Chondrocyte (in vitro differentiated cells): ENCODE measurements at regions not wholly inside any gene's neighbourhood (a gene's known extent, or its start where the extent isn't known, plus 50 kb on each side); places are given as distances from the start of the nearest gene placed in this dataset.
A peak's percentile ranks its signal among the peaks of the same experiment; 100 is the strongest.
"Not testable (repeated sequence)": the region's sequence is repeated elsewhere in the genome, so short reads cannot be mapped to it uniquely, and the experiment has no call there.

ENCODE experiments used
- DNase-seq: peaks from one replicate; pipeline ENCODE4 v3.0.0; 2021; ENCODE audit warnings: mixed read lengths, low spot score
- H3K27ac Mint-ChIP-seq: one replicate; pipeline ENCODE4 v1.8.0; 2021; ENCODE audit warnings: mild to moderate bottlenecking, moderate library complexity, mixed read lengths; ENCODE audit not compliant: unreplicated experiment
- H3K27me3 Mint-ChIP-seq: 2 replicates; pipeline ENCODE4 v1.8.0; 2021; ENCODE audit warnings: low read depth, mixed read lengths
- H3K36me3 Mint-ChIP-seq: 2 replicates; pipeline ENCODE4 v1.8.0; 2021; ENCODE audit warnings: low read depth, mixed read lengths
- H3K4me1 Mint-ChIP-seq: 2 replicates; pipeline ENCODE4 v1.8.0; 2021; ENCODE audit warnings: low read depth, mild to moderate bottlenecking, mixed read lengths
- H3K4me3 Mint-ChIP-seq: one replicate; pipeline ENCODE4 v1.8.0; 2021; ENCODE audit warnings: mild to moderate bottlenecking, moderate library complexity, mixed read lengths; ENCODE audit not compliant: unreplicated experiment
- H3K9me3 Mint-ChIP-seq: 2 replicates; pipeline ENCODE4 v1.8.0; 2021; ENCODE audit warnings: low read depth, mixed read lengths

DNA sequence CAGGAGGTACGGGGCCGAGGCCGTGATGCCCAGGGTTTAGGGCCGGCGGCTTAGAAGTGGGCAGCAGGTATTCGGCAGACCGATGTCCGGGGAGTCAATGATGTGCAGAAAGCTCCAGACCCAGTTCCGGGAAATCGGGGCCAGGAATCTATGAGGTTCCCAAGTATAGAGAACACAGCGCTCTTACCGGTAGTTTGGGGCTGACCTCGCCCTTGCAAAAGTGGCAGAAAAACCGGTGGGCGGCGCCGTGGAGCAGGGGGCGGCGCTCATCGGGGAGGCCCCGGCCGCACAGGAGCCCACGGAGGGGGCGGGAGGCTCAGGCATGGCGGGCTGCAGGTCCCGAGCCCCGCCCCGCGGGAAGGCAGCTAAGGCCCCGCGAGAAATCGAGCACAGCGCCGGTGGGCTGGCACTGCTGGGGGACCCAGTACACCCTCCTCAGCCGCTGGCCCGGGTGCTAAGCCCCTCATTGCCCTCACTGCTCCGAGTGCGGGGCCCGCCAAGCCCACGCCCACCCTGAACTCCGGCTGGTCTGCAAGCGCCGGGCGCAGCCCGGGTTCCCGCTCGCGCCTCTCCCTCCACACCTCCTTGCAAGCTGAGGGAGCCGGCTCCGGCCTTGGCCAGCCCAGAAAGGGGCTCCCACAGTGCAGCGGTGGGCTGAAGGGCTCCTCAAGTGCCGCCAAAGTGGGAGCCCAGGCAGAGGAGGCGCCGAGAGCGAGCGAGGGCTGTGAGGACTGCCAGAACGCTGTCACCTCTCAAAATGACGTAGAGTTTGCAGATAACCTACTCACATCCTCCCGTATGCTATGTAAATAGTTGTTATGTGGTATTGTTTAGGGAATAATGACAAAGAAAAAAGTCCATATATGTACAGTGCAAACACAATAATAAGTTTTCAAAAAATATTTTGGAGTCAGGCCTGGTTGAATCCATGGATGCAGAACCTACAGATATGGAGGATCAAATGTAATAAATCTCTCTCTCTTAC, 80.6 kb upstream of the NBPF20 start:
- DNase-seq, H3K4me1 Mint-ChIP-seq, H3K9me3 Mint-ChIP-seq: not testable (repeated sequence)

GRCh38 chr1:145504834-145505413, 79.5 kb upstream of the NBPF20 start:
- H3K9me3 Mint-ChIP-seq, H3K36me3 Mint-ChIP-seq: not testable (repeated sequence)

More for the DNA sequence above, 80.6 kb upstream of the NBPF20 start:
- H3K36me3 Mint-ChIP-seq, H3K4me3 Mint-ChIP-seq, H3K27me3 Mint-ChIP-seq, H3K27ac Mint-ChIP-seq: not testable (repeated sequence)

DNA sequence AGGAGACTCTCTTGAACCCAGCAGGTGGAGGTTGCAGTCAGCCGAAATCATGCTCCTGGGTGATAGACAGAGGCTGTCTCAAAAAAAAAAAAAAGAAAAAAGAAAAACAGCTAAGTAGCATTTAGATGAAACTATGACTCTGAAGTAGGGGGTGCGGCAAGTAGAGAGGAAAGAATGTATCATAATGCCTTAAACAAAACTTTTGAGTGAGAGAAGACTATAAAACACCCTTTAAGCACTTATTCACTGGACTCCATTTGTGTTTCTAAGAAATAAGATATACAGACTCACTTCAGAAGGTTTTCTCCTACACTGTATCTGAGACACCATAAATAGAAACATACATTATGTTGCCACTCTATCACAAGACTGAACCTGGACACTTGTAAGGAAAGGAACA, 78.9 kb upstream of the NBPF20 start:
- H3K4me3 Mint-ChIP-seq, H3K36me3 Mint-ChIP-seq, H3K27me3 Mint-ChIP-seq, H3K9me3 Mint-ChIP-seq, H3K4me1 Mint-ChIP-seq, DNase-seq, H3K27ac Mint-ChIP-seq: not testable (repeated sequence)

More at GRCh38 chr1:145504834-145505413, 79.5 kb upstream of the NBPF20 start:
- H3K27ac Mint-ChIP-seq, H3K4me1 Mint-ChIP-seq, H3K4me3 Mint-ChIP-seq, H3K27me3 Mint-ChIP-seq, DNase-seq: not testable (repeated sequence)

DNA sequence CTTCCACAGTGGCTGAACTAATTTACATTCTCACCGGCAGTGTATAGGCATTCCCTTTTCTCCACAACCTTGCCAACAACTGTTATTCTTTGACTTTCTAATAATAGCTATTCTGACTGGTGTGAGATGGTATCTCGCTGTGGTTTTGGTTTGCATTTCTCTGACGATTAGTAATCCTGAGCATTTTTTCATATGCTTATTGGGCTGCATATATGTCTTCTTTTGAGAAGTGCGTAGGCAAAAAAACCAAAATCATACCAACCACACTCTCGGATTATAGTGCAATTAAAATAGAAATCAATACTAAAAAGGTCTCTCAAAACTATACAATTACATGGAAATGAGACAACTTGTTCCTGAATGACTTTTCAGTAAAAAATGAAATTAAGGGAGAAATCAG, 74.8 kb upstream of the NBPF20 start:
- H3K9me3 Mint-ChIP-seq, H3K36me3 Mint-ChIP-seq, H3K4me3 Mint-ChIP-seq, H3K27ac Mint-ChIP-seq, H3K4me1 Mint-ChIP-seq, H3K27me3 Mint-ChIP-seq, DNase-seq: not testable (repeated sequence)

GRCh38 chr1:145495077-145495871, 69.9 kb upstream of the NBPF20 start:
- not testable (repeated sequence) for DNase-seq, H3K4me1 Mint-ChIP-seq, H3K27ac Mint-ChIP-seq, H3K4me3 Mint-ChIP-seq, H3K9me3 Mint-ChIP-seq, H3K36me3 Mint-ChIP-seq, H3K27me3 Mint-ChIP-seq

GRCh38 chr1:145488193-145488933, 63.0 kb upstream of the NBPF20 start:
- H3K36me3 Mint-ChIP-seq, H3K4me3 Mint-ChIP-seq, H3K9me3 Mint-ChIP-seq, H3K27ac Mint-ChIP-seq, H3K4me1 Mint-ChIP-seq, DNase-seq, H3K27me3 Mint-ChIP-seq: not testable (repeated sequence)

- not testable (repeated sequence) for H3K4me1 Mint-ChIP-seq, H3K27ac Mint-ChIP-seq, H3K36me3 Mint-ChIP-seq, DNase-seq, H3K4me3 Mint-ChIP-seq, H3K9me3 Mint-ChIP-seq, H3K27me3 Mint-ChIP-seq
Observed at GRCh38 chr1:145487156-145487555, 61.8 kb upstream of the NBPF20 start.

DNA sequence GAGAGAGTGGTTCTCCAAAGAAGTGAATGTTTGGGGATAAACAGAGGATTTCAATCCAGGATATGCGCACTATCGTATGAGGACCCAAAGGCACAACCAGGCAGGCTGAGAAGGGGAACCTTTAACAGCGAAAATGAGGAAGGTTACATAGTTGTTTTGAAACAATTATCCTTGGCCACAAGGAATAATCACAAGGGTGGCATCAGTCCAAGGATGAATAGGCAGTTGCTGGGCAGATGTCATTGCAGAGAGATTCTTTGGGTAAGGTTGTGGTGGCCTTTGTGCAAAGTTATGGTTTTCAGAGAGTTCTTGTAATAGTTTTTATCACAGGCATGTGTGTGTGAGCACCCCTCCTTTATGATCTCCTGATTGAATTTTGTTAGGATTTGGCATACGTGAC, 58.9 kb upstream of the NBPF20 start:
- H3K4me1 Mint-ChIP-seq, H3K9me3 Mint-ChIP-seq, H3K4me3 Mint-ChIP-seq, H3K27me3 Mint-ChIP-seq, H3K27ac Mint-ChIP-seq, H3K36me3 Mint-ChIP-seq, DNase-seq: not testable (repeated sequence)

DNA sequence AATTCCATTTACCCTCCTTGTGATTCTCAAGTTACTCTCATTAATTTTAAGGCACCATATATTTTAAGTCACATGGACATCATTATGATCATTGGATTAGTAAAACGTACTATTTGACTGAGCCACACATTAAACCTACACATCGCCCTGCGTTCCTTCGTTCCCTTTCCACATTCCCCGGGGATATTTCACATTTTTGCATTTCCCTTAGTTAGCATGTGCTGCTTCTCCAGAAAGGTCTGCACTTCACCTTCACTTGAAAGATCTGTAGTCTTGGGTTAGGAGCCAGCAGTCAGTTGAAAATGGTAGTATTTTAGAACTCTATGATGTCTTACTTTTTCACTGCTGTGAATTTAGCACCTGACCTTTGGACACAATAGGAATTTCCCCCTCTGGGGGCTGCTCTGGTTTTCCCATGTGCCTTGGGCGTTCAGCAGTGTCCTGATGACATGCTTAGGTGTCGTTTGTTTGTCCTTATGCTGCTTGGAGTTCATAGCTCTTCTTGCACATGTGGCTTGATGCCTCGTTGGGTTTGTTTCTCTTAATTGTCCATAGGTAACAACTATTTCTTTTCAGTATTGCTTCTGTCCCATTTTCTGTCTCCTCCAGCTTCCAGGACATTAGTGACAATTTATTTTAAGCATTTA, 56.9 kb upstream of the NBPF20 start:
- H3K27me3 Mint-ChIP-seq, H3K27ac Mint-ChIP-seq, H3K9me3 Mint-ChIP-seq, DNase-seq, H3K4me1 Mint-ChIP-seq, H3K36me3 Mint-ChIP-seq, H3K4me3 Mint-ChIP-seq: not testable (repeated sequence)

DNA sequence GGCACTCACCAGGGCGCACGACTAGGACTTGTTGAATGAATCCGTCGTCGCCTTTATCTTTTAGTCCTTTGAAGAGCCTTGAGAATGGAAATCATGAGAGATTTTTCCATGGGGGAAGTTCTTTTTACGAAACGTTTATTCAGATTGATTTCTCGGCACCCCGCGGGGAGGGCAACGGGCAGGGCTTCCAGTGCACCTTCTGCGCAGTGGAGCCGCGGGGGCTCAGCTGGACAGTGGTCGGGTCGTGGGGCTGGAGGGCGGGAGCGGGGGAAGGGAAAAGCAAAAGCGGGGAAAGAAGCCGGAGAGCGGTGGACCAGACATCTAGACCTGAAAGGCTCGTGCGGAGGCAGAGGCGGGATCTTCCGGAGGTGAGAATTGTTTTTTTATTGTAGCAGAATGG, 50.6 kb upstream of the NBPF20 start:
- not testable (repeated sequence) for H3K27me3 Mint-ChIP-seq

DNA sequence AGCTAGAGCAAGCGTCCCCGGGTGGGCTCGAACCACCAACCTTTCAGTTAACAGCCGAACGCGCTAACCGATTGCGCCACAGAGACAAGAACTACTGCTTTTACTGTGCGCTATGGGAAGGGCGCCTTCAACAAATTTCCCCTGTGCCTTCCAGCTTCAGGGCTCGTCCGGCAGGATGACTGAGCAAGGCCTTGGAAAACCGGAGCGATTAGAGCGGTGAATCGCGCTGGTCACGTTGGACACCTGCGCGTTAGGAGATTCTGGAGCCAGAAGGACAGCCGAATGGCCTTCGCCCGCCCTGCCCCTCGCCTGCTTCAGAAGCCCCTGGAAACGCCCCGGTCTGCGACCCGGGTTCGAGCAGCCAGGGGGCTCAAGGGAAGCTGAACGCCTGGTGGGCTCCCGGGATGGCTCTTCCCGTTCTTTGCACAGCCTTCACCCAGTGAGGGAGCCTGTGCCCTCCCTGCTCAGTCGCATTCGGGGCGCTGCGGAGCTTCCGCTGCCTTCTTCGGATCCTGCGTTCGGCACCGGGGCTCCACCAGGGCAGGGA, 50.0 kb upstream of the NBPF20 start:
- Mint-ChIP-seq H3K27ac (peak overlapping the region; percentile 8), H3K4me3 (peak overlapping the region; percentile 68)
- H3K27me3 Mint-ChIP-seq, DNase-seq, H3K36me3 Mint-ChIP-seq, H3K9me3 Mint-ChIP-seq, H3K4me1 Mint-ChIP-seq: not testable (repeated sequence)

More for the DNA sequence above, 50.6 kb upstream of the NBPF20 start:
- Mint-ChIP-seq H3K27ac (peak overlapping the region; percentile 8), H3K4me3 (peak overlapping the region; percentile 68)
- not testable (repeated sequence) for H3K9me3 Mint-ChIP-seq, DNase-seq, H3K36me3 Mint-ChIP-seq, H3K4me1 Mint-ChIP-seq
